ENCODE measurements at regions not wholly inside any gene's neighbourhood (a gene's known extent, or its start where the extent isn't known, plus 50 kb on each side); places are given as distances from the start of the nearest gene placed in this dataset.

DNA sequence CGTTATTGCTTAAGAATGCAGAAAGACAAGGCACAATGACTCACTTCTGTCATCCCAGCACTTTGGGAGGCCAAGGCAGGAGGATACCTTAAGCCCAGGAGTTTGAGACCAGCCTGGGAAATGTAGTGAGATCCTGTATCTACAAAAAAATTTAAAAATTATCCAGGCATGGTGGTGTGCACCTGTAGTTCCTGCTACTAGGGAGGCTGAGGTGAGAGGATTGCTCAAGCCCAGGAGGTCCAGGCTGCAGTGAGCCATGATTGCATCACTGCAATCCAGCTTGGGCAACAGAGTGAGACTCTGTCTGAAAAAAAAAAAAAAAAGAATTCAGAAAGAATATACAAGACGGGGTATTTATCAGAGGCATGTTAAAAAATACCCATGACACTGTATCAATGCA is 182.0 kb upstream of the SPOPL start:
- H3K9me2 ChIP-seq (ENCODE audit: insufficient read depth), result no peaks in the 10 kb centered on the region
- no TSS peak for BruUV-seq (replicated peaks)
- ChIA-PET POLR2A (ENCODE audit: unreplicated experiment) (no interaction called here), CTCF (no interaction called here)
- no peaks in the 10 kb centered on the region for H3K79me2 ChIP-seq (ENCODE audit: low read depth)
- TF ChIP-seq, protein P1, sequence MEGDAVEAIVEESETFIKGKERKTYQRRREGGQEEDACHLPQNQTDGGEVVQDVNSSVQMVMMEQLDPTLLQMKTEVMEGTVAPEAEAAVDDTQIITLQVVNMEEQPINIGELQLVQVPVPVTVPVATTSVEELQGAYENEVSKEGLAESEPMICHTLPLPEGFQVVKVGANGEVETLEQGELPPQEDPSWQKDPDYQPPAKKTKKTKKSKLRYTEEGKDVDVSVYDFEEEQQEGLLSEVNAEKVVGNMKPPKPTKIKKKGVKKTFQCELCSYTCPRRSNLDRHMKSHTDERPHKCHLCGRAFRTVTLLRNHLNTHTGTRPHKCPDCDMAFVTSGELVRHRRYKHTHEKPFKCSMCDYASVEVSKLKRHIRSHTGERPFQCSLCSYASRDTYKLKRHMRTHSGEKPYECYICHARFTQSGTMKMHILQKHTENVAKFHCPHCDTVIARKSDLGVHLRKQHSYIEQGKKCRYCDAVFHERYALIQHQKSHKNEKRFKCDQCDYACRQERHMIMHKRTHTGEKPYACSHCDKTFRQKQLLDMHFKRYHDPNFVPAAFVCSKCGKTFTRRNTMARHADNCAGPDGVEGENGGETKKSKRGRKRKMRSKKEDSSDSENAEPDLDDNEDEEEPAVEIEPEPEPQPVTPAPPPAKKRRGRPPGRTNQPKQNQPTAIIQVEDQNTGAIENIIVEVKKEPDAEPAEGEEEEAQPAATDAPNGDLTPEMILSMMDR (conservative IDR thresholded peaks at IDR 0.05), result no peak
- TF ChIP-seq EZH2 (IDR thresholded peaks at IDR 0.05; ENCODE audit: low read depth), result no peak
- H3K36me3 ChIP-seq (ENCODE audit: low read depth), result no peaks in the 10 kb centered on the region
- no peak overlapping the region for H3K4me2 ChIP-seq
- no peaks in the 10 kb centered on the region for H3F3A ChIP-seq (ENCODE audit: insufficient read depth, low read depth)
- intact Hi-C loops (cut with micrococcal nuclease; ENCODE audit: unreplicated experiment), result no loop called here
- H3K4me3 ChIP-seq, result no peak overlapping the region
- no peaks in the 10 kb centered on the region for H4K20me1 ChIP-seq (ENCODE audit: insufficient read depth)
- H3K27ac ChIP-seq, result no peak overlapping the region
- H3K9me3 ChIP-seq (ENCODE audit: insufficient read depth, low read depth), result no peaks in the 10 kb centered on the region
- H3K27me3 ChIP-seq (ENCODE audit: insufficient read depth, low read depth), result no peaks in the 10 kb centered on the region
- no peak for DNase-seq
- no peak overlapping the region for H2AFZ ChIP-seq
- no peaks in the 10 kb centered on the region for H3K4me1 ChIP-seq (replicated peaks; ENCODE audit: insufficient read depth)

DNA sequence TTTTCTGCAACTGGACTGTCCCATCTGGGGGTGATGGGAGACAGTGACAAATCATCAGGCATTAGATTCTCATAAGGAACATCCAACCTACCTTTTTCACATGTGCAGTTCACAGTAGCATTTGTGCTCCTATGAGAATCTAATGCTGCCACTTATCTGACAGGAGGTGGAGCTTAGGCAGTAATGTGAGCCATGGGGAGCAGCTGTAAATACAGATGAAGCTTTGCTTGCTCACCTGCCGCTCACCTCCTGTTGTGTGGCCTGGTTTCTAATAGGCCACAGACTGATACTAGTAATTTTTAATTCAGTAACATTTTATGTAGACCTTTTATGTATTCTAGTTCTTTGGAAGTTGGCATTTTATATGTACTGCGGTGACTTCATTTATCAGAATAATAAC is 180.1 kb upstream of the SPOPL start:
- ChIA-PET CTCF (no interaction called here), POLR2A (ENCODE audit: unreplicated experiment) (no interaction called here)
- intact Hi-C loops (cut with micrococcal nuclease; ENCODE audit: unreplicated experiment), result no loop called here
- Histone ChIP-seq H4K20me1 (ENCODE audit: insufficient read depth) (no peaks in the 10 kb centered on the region), H3K4me3 (no peak overlapping the region), H3K9me3 (ENCODE audit: insufficient read depth, low read depth) (no peaks in the 10 kb centered on the region), H3K36me3 (ENCODE audit: low read depth) (no peaks in the 10 kb centered on the region), H2AFZ (no peak overlapping the region), H3F3A (ENCODE audit: insufficient read depth, low read depth) (no peaks in the 10 kb centered on the region), H3K27me3 (ENCODE audit: insufficient read depth, low read depth) (no peaks in the 10 kb centered on the region), H3K4me1 (replicated peaks; ENCODE audit: insufficient read depth) (no peaks in the 10 kb centered on the region), H3K79me2 (ENCODE audit: low read depth) (no peaks in the 10 kb centered on the region), H3K4me2 (no peak overlapping the region), H3K27ac (no peak overlapping the region), H3K9me2 (ENCODE audit: insufficient read depth) (no peaks in the 10 kb centered on the region)
- no TSS peak for BruUV-seq (replicated peaks)
- TF ChIP-seq EZH2 (IDR thresholded peaks at IDR 0.05; ENCODE audit: low read depth), result no peak
- TF ChIP-seq, protein P1 (conservative IDR thresholded peaks at IDR 0.05), result no peak
- no peak for DNase-seq

DNA sequence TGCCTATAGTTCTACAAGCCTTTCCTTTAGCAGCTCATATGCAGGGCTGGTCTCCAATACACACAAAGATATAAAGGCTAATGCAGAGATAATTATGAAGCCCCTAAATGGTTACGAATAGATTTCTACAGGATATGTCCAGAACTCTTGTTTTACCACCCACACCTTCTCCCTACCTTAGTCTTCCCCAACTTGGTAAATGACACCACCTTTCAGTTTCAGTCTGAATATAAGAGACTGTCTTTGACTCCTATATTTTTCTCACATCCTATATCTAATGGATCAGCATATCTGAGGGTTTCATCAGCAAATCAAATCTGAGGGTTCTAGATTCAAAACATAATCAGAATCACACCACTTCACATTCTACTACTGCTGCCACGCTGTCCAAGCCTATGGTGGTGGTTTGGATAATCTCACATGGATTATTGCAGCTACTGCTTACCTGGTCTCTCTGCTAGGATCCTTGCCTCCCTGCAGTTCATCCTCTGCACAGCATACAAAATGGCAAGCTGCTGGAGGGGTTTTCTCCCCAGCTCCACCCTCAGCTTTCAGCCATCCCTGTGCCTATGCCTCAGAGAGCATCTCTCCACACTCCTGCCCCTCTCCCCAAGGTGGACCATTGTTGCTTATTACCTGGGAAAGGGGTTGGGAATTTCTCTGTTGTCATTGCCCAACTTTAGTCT is 178.0 kb upstream of the SPOPL start:
- Histone ChIP-seq H3K4me2 (no peak overlapping the region), H4K20me1 (ENCODE audit: insufficient read depth) (no peaks in the 10 kb centered on the region), H3K27ac (no peak overlapping the region), H3K36me3 (ENCODE audit: low read depth) (no peaks in the 10 kb centered on the region), H3F3A (ENCODE audit: insufficient read depth, low read depth) (no peaks in the 10 kb centered on the region), H3K4me3 (no peak overlapping the region), H3K4me1 (replicated peaks; ENCODE audit: insufficient read depth) (no peaks in the 10 kb centered on the region), H3K9me3 (ENCODE audit: insufficient read depth, low read depth) (no peaks in the 10 kb centered on the region), H2AFZ (no peak overlapping the region), H3K79me2 (ENCODE audit: low read depth) (no peaks in the 10 kb centered on the region), H3K27me3 (ENCODE audit: insufficient read depth, low read depth) (no peaks in the 10 kb centered on the region), H3K9me2 (ENCODE audit: insufficient read depth) (no peaks in the 10 kb centered on the region)
- intact Hi-C loops (cut with micrococcal nuclease; ENCODE audit: unreplicated experiment), result no loop called here
- CTCF ChIA-PET, result no interaction called here
- POLR2A ChIA-PET (ENCODE audit: unreplicated experiment), result no interaction called here
- TF ChIP-seq, protein P1 (conservative IDR thresholded peaks at IDR 0.05), result no peak
- no peak for TF ChIP-seq EZH2 (IDR thresholded peaks at IDR 0.05; ENCODE audit: low read depth)
- BruUV-seq (replicated peaks), result no TSS peak
- no peak for DNase-seq
